Fibroblast of gingiva (primary cell): ENCODE measurements at regions not wholly inside any gene's neighbourhood (a gene's known extent, or its start where the extent isn't known, plus 50 kb on each side); places are given as distances from the start of the nearest gene placed in this dataset.
"Not testable (repeated sequence)": the region's sequence is repeated elsewhere in the genome, so short reads cannot be mapped to it uniquely, and the experiment has no call there.

Experiments used
- DNase-seq: peaks from one replicate; pipeline ENCODE4 v3.0.0-alpha.2; 2011; ENCODE audit warnings: low read depth

DNA sequence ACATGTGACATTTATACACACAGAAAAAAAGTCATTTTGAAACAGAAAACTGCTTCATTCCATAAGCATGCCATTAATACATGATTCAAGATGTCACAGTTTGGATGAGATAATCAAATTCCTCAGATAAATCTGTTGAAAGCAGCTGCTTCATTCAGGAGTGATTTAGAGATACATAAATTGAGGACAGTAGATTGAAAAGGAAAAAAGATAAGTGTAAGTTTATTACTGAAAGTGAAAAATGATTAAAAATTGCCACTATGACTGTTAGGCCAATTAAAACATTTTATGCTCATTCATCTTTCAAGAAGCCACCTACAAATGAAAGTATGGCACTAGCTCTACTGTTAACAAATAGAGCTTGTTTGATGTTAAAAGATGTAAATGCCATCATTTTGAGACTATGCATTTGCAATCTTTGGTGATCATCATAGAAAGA lies 136.9 kb upstream of the CDK6 start:
- no peak for DNase-seq

DNA sequence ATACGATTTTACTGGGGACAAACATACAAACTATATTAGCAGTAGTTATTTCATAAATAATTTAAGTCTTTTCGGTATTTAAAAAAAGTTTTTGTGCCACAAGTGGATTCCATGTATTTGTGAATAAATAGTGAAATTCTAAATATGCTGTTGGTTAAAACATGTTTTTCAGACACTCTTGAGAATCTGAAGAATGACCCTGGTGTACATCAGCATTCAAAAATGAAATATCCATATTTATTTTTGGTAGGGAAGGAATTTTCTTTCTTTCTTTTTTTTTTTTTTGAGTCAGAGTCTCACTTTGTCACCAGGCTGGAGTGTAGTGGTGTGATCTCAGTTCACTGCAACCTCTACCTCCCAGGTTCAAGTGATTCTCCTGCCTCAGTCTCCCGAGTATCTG lies 136.1 kb upstream of the CDK6 start:
- no peak for DNase-seq

GRCh38 chr7:92969061-92969460 lies 132.7 kb upstream of the CDK6 start:
- no peak for DNase-seq

- DNase-seq = no peak
Observed at GRCh38 chr7:92968502-92968901, 132.1 kb upstream of the CDK6 start.

GRCh38 chr7:92967238-92967637 lies 130.9 kb upstream of the CDK6 start:
- DNase-seq = no peak

DNA sequence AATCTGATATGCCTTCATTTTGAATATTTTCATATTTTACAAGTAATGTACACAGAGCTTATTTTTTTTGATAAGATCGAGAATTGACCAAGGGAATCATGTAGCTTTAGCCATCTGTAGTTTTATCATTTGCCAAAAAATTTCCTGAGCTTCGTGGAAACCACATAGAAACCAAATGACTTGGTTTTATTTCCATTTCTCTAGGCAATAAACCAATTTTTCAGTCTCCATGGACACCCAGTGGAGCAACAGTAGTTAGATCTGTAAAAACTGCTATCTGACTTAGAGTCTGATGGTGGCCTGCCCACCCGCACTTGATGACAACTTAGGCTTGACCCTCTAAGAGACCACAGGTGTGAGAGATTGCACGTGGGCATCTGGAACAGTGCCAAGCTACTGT lies 127.8 kb upstream of the CDK6 start:
- DNase-seq = no peak

- DNase-seq = no peak
Observed at GRCh38 chr7:92963566-92963965, 127.2 kb upstream of the CDK6 start.

DNA sequence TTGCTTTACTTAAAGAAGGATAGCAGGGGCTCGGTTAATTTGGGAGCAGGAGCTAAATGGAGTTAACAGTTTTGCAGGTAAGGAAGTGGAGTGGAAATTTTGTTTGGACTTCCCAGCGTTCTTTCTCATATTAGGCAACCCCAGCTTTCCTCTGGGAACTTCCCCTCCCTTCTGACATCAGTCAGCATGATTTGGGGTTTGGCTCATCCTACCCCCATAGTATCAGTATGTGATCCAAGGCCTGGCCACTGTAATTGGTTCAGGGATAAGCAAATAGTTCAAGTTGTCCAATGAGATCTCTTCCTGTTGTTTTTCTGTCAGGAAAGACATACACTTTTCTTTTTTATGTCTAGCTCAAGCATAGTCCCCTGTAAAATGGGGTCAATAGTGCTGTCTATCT lies 125.6 kb upstream of the CDK6 start:
- no peak for DNase-seq

- no peak for DNase-seq
Observed at GRCh38 chr7:92956575-92956974, 120.2 kb upstream of the CDK6 start.

DNA sequence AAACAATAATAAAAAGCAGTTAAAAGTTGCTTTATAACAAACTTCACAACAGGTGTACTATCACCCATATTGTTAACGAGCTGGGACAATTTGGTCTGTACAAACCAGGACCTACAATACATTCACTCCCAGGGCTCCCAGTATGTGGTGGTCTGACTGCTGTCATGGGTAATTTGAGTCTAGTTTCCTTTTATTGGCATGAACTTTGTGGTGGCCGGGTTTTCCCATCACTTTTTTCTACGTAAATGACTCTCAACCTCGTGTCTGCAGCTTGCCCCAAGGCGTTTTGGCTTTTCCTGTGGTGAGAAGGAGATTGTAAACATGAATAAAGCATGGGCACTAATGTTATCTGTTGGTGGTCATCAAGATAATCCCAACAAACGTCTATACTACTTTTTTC lies 118.7 kb upstream of the CDK6 start:
- DNase-seq = no peak

DNA sequence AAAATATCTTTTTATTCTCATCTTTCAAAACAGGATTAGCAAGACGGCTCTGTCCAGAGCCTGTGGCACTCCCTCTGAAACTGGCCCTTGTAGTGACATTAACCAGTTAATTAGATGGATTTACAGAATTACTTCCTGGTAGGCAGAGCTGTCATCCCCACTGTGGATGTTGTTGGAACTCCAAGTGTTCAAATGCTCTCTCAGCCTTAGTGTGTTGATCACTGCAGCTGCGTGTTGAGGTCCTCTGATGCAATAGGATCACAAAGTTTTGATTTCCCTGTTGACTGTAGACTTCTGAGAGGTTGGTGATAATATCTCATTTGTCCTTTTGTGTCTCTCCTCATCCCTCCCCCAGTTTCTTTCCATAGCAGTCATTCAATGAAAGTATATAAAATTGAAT lies 117.3 kb upstream of the CDK6 start:
- no peak for DNase-seq

DNA sequence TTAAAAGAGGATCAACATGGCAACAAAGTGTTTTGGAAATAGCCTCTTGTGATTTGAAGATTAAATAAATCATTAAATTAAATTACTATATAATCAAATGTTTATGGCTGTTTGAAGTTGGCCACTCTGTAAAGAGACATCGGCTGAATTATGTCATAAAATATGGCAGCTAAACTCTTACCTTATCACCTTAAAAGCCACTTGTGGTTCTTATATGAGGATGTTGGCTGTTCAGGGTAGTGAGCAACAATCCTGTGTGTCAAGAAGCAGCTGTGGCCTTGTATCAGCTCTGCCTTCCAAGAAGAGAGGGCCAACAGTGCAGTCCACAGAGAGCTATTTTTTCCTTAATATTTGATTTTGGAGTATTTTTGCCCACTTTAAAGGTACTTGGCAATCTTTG lies 113.4 kb upstream of the CDK6 start:
- no peak for DNase-seq

DNA sequence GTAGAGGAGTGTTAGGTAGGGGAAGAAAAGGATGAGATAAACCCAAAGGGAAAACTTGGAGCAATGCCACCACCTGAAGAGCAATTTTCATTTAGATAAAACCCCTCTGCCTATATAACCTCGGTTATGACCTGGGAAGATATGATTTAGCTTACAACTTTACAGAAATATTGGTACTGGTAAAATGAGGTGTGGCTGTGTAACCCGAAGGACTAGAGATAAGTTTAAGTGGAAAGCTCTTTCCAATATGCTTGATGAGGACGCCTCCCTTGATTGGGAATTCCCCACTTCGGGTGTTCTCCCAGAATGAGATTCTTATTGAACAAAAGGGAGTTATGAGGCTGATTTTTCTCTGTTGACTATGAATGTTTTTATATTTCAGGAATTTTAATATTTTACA lies 109.5 kb upstream of the CDK6 start:
- DNase-seq = no peak

- DNase-seq = peak; percentile 56
Observed at GRCh38 chr7:92944633-92945032, 108.3 kb upstream of the CDK6 start.

GRCh38 chr7:92942706-92943105 lies 106.3 kb upstream of the CDK6 start:
- DNase-seq = not testable (repeated sequence)

DNA sequence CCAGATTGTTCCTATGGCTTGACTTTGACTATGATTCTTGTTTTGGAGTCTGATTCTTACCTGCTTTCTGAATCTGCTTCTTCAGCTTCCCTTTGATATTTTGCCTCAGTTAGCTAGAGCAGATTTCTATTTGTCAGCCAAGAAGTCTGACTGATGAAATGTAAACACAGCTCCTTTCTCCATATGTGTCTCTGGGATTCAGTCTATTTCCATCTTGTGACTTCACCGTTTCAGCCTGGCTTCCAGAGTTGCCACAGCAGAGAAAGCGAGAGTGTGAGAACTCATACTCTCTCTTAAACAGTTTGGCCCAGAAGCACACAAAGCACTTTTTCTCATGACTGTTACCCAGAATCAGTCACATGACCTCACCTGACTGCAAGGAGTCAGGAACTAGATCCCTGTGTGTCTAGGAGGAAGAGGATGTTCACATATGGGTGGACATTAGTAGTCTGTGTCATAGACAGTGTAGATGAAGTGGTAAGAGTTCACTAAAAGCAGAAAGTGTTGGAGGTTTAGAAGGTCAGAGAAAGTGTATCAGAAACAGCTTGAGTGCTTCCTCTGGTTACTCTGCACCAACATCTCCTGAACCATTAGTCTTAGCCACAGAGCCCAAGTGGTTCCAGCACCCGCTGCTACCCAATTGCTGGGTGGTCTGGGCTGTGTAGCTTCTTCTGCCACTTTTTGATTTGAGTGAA lies 103.4 kb upstream of the CDK6 start:
- no peak for DNase-seq

- DNase-seq = no peak
Observed at GRCh38 chr7:92934096-92934495, 97.7 kb upstream of the CDK6 start.

GRCh38 chr7:92932450-92932849 lies 96.1 kb upstream of the CDK6 start:
- no peak for DNase-seq

- DNase-seq = no peak
Observed at GRCh38 chr7:92930404-92930803, 94.0 kb upstream of the CDK6 start.

DNA sequence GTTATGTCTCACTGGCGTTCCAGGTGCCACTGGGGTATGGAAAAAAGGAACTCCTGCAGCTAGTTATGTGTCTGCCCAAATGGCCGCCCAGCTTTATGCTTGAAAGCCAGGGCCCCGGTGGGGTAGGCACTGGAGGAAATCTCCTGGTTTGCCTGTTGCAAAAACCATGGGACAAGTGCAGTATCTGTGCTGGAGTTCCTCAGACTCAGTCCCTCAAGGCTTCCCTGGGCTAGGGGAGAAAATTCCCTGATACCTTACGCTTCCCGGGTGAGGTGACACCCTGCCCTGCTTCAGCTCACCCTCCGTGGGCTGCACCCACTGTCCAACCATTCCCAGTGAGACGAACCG lies 90.3 kb upstream of the CDK6 start:
- no peak for DNase-seq

DNA sequence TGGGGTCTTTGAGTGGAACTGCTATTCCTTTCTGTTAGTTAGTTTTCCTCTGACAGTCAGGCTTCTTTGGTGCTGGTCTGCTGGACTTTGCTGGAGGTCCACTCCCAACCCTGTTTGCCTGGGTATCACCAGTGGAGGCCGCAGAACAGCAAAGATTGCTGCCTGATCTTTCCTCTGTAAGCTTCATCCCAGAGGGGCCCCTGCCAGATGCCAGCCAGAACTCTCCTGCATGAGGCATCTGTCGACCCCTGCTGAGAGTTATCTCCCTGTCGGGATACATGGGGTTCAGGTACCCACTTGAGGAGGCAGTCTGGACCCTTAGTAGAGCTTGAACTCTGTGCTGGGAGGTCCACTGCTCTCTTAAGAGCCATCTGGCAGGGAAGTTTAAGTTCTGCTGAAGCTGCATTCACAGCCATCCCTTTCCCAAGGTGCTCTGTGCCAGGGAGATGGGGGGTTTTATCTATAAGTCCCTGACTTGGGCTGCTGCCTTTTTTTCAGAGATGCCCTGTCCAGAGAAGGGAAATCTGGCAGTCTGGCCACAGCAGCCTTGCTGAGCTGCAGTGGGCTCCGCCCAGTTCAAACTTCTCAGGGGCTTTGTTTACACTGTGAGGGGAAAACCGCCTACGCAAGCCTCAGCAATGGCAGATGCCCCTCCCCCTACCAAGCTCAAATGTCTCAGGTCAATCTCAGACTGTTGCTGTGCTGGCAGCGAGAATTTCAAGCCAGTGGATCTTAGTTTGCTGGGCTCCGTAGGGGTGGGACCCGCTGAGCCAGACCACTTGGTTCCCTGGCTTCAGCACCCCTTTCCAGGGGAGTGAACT lies 89.7 kb upstream of the CDK6 start:
- DNase-seq = no peak

DNA sequence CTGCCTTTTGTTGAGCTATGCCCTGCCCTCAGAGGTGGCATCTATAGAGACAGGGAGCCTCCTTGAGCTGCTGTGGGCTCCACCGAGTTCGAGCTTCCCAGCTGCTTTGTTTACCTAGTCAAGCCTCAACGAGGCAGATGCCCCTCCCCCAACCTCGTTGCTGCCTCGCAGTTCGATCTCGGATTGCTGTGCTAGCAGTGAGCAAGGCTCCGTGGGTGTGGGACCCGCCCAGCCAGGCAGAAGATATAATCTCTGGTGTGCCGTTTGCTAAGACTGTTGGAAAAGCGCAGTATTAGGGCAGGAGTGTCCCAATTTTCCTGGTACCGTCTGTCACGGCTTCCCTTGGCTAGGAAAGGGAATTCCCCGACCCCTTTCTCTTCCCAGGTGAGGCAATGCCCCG lies 88.4 kb upstream of the CDK6 start:
- DNase-seq = no peak

DNA sequence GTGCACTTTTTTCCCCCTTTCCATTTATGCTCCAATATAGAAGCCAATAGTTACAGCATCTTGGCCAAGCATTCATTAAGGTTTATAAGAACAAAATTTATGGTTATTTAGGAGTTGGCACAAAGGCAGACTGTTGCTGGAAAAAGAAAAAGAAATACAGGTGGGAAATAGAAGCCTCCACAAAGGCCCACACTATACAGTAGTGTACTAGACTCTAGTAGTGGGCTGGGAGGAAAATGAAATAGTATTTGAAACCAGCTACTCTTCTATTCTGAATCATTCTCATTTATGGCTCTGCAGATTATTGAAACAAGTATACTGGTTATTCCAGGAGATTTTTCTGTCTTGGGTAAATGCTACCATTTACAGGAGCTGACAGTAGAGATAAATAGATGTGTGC lies 80.9 kb upstream of the CDK6 start:
- no peak for DNase-seq

DNA sequence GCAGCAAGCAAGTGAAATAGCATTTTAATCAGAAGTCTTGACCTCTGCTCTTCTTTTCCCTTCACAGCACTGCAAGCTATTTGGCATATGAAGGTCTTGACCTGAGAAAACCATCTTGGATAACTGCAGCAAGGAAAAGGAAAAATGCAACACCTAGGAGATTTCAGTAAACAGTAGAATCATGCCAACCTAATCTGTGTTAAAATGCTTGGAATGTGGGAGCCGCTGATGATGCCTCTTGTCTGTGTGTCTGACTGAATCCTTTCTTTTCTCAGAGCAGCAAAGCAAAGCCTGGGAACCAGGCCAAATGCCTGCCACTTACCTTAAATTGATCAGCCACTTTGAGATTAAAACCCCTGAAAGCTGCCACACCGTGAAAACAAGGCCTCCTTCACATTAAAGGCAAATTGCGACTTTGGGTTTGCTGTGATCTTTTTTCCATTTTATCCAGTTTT lies 80.4 kb upstream of the CDK6 start:
- DNase-seq = peak; percentile 4
